DMS53 treated with DMSO at 0.1 percent for 48 hours (cell line): ENCODE measurements at regions not wholly inside any gene's neighbourhood (a gene's known extent, or its start where the extent isn't known, plus 50 kb on each side); places are given as distances from the start of the nearest gene placed in this dataset.

Experiments used
- DNase-seq: peaks from one replicate; lab custom pipeline; 2025; ENCODE audit not compliant: unreplicated experiment; lab: John Stamatoyannopoulos, UW

GRCh38 chr11:37108436-37109285 lies 510.6 kb upstream of the RAG2 start:
- DNase-seq: no peak

DNA sequence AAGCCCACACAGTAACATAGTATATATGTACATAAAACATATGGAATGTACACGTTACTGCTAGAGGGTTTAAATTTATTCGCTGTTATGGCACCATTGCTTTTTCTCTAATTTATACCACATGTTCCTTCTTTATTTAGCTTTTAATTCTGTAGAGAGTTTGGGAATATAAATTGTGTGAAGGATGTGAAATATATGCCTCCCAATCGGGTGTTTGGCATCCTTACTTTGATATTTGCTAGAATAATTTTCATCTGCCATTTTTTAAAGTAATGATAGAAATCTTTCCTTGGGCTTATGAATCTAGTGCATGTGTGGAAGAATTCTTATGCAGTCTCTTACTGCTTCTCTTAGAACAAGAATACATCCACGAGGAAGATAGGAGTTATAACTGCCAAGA lies 509.8 kb upstream of the RAG2 start:
- DNase-seq: no peak

DNA sequence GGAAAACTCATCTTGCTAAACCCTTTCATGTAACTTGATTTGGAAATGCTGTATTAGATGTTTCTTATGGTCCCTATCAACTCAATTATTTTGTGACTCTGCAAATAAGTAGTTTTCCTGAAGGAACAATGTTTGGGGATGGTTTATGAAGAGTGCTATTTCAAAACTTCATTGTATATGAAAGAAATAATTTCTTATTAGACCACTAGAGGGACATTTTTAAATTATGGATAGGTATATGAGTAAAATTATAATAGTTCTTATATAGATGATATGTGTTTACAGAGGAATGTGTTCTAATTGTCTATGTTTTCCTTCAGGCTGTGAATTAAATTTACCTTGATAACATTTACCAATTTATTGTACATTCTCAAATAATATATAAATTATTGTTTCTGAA lies 509.4 kb upstream of the RAG2 start:
- no peak for DNase-seq

DNA sequence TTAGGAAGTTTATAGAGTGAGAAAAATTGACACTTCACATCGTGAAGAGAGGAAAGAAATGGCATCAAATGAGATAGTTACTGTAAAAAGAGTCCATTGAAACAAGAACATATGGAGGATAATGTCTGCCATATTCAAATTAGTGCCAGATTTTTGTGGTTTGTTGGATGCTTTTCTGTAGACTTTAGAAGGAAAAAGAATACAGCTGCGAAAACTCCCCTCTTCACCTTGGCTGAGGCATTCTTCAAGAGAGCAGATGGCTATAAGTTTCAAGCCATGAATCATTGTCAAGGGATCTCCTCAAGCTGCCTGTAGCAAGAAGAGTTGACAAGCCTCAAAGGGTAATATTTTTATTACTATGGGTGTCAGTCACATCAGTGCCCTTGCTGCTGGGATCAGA lies 507.4 kb upstream of the RAG2 start:
- no peak for DNase-seq

DNA sequence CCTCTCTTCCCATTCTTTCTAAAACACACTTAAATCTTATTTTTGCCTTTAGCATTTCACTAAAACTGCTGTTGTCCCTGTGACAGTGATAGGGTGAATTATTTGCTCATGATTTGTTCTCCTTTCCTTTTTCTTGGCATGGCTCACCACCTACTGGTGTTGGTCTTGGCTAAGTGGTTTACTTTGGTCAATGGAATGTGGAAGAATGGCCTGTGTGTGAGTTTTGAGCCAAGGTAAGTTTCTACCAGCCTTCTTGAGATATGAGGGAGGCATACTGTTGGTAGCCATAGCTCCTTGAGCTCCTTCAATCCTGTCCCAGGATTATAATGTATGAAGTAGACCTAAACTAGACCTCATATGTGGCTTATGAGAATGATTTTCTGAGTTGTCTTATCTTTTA lies 506.3 kb upstream of the RAG2 start:
- DNase-seq: no peak

- no peak for DNase-seq
Measured at GRCh38 chr11:37100008-37100407, 502.0 kb upstream of the RAG2 start.

DNA sequence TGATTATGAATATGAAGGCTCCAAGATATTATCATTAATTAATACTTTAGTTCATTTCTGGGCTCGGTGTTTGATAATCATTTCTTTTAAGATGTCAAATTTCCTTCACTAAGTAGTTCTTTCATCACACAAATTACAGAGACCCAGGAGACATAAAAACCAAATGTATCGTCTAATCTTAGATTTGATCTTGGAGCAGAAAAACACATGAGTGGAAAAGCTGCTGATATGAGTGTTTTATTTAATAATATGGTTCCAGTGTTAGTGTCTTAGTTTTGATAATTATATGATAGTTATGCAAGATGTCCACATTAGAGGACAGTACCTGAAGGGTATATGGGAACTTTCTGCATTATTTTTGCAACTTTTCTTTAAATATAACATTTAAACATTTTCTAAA lies 494.5 kb upstream of the RAG2 start:
- no peak for DNase-seq

- DNase-seq: no peak
Measured at GRCh38 chr11:37089439-37089838, 491.4 kb upstream of the RAG2 start.

- no peak for DNase-seq
Measured at GRCh38 chr11:37088573-37088910, 490.5 kb upstream of the RAG2 start.

DNA sequence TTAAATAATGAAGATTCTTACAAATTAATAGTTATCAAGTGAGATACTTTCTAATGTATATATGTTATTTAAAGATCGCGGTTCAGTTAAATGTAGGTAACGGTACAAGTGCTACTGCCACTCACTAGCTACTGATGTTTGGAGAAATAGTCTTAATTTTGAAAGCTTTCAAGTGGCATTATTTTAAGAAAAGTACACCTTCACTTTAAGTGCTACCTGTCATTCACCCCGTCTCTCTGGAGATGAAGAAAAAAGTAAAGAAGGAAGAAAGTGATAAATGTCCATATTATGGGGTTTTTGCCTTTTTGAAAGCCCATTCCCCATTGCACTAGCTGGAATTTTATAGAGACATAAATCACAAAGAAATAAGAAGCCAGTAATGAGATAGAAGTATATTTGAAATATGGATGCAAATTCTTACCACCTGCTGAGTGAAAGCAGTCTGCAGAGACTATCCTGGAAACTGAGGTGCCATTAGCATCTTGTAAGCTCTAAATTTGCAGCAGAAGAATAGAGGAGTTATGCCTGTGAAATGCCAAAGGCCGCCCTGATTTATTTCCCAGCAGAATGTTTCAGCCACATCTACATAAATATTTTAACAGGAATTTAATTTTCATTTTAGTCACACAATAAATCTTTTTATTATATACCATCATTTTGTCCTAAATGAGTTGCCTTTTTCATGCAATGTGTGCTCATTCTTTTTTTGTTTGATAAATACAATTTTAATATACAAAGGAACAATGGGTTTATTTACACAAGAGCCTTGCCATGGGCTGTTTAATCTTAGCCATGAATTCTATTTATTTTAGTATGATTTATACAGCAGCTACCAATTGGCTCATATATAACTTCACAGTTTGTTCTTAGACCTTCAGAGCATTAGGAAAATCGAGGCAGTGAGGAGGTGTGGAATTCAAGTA lies 489.9 kb upstream of the RAG2 start:
- DNase-seq: no peak

DNA sequence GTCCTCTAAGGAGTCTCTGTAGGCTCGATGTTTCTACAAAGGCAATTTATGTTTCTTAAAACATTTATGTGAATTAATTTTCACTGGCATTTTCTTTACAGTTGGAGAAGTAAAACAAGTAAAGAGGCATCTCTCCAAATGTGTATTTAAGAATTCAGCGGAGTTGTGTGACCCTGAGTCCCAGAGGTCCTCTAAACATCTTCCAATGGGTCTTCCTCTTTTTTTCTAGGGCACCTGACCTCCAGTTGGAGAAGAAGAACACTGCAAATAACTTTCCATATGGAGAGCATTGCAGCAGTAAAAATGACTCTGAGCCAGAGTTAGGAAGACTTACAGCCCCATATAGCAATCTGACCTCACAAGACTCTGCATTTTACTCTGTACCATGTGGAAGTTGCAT lies 480.5 kb upstream of the RAG2 start:
- no peak for DNase-seq

GRCh38 chr11:37076866-37077265 lies 478.8 kb upstream of the RAG2 start:
- DNase-seq: no peak

DNA sequence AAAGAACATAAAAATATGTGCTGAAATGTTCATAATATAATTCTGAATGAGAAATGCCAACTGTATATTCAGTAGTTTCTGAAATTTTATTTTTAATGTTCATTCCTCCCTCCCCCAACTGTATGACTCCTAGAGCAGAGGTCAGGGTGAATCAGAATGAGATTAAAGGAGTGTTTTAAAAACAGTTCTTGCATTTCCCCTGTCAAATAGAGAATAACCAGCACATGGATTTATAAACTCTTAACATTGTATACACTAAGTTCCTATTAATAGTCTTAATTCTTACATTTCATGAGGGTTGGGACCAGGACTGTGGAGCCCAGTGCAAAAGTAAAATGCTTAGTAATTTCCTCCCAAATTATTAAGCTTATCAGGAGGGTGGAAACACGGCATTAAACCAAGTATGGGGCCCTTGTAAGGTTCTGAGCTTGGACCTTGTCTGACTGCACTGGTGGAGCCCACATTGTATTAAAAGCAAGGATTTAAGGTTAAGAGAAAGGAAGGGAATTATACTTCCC lies 474.6 kb upstream of the RAG2 start:
- no peak for DNase-seq

DNA sequence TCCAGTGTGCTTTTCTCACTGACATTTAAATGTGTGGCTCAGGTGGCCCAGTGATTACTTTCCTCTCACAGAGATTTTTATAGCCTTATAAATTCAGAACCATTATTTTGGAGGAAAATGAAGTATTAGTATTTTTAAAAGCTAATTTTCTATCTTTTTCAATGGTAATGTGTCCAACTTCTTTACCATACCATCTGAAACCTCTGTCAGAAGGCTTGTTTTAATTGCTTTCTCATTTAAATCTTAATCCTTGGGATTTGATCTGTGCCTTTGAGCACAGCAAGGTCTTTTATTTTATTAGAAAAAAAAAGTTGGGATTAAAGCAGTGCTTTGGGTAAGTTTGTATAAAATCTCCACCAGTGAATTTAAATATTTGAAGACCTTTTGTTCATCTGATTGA lies 452.3 kb upstream of the RAG2 start:
- DNase-seq: no peak

DNA sequence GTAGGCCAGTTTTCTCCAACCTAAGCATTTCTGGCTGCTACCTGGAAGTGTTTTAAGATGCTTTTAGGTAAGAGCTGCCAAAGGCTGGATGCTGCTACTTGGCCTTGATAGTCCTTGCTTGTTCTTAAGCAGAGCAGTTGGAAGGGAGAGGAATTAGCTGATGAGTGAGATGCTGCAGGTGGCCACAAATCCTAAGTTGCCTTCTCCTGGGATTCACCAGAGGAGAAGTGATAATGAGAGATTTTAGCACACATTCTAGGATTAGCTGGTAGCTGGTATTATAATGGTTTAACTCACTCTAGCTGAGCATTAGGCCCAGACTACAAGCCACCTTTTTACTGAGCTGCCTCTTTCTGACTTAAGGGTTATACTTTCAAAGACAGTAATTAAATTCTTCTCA lies 442.9 kb upstream of the RAG2 start:
- DNase-seq: no peak

DNA sequence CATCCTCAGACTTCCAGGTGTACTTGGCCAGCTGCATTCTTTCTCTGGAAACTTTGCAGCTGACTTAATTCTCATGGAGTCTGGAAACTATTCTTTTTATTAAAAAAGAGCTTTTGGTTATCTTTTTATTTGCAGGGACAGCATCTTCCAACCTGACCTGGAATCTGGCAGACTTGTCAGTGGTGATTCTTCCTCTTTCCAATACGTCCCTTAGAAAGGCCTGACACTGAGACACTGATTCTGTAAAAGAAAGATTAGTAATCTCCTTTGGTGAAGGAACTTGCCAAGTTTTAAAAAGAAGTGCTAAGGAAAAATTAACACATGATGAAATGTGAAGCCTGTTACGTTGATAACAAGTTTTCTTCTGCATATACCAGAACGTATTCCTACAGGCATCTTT lies 440.9 kb upstream of the RAG2 start:
- no peak for DNase-seq

GRCh38 chr11:37026741-37027140 lies 428.7 kb upstream of the RAG2 start:
- no peak for DNase-seq

DNA sequence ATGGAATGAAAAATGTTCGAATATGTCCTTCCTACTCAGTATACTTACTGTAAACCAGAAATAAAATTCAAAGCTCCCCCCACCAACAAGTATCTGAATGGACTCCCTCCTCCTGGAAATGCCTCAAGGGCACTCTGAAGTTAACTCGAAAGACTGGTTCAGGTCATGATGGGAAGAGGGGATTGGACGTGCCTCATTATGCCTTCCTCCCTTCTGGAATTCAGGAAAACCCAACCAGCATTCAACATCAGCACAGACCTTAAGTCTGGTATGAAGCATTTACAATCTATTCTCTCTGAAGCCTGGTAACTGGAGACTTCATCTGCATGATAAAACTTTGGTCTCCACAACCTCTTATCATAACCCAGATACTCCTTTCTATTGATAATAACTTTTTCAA lies 428.3 kb upstream of the RAG2 start:
- no peak for DNase-seq

GRCh38 chr11:37006563-37006962 lies 408.5 kb upstream of the RAG2 start:
- DNase-seq: no peak

DNA sequence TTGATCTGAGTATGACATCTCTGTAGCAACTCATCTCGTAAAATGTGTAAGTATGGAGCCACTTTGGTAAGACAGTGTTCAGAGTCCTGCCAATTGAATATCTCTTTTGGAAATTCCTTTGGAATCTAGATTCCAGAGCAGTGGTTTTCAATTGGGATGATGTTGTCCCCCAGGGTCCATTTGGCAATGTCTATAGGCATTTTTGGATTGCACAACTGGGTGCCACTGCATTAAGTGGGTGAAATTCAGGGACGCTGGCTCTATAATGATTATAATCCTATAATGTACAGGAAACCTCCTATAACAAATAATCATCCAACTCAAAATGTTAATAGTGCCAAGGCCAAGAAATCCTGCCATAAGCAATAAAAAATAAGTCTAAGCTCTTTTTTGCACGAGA lies 404.8 kb upstream of the RAG2 start:
- DNase-seq: no peak

DNA sequence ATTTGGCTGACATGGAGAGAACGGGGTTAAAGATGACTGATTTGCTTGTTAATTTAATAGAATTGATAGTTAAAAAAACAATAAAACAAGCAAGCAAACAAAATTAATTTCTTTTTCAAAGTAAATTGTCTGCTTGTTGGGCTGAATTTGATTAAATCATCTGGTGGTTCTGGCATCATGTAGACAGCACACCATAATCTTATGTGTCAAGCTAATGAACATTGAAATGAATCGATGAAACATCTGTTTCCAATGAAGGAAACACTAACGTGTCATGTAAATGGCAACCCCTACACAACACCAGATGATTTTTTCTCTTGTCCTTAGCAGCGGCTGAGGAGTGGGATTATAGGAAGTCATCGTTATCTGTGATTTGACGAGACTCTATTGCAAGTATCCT lies 399.6 kb upstream of the RAG2 start:
- DNase-seq: no peak

- DNase-seq: no peak
Measured at GRCh38 chr11:36996795-36997194, 398.8 kb upstream of the RAG2 start.
